ENCODE measurements at regions not wholly inside any gene's neighbourhood (a gene's known extent, or its start where the extent isn't known, plus 50 kb on each side); places are given as distances from the start of the nearest gene placed in this dataset.

DNA sequence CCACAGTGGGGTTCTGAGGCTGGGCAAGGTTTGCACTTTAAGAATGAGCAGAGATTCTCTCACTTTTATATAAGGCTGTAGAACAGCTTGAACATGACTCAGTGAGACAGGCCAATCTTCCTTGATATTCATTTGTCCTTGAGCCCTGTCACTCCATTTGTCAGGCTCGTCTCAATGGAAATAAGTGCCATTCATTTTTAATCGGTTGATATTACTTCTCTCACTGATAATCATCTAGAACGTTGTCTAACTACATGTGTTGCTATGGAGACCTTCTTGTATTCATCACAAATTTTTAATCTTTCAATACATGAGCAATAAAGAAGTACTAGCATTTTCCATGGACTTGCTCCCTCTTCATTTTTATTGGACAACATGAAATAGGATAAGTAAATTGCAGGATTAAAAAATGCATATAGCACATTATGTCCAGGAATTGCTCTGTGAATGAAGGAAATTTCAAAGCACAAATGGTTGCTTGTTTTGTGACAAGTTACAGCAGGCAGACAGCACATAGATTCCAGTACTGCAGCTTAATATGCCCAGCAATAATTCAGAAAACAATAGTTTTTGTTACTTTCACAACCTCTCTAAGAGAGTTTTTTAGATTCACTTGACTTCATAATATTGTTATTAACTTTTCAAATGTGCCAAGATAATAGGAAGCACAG lies 1178.4 kb upstream of the ATXN8OS start (continued):
- TF ChIP-seq ZNF354C (tag by site-specific recombination; IDR thresholded peaks at IDR 0.05; ENCODE audit: borderline replicate concordance, low read depth) (no peak), GLI4 (tag by site-specific recombination; IDR thresholded peaks at IDR 0.05) (no peak), ZNF624 (tag by site-specific recombination; IDR thresholded peaks at IDR 0.05) (no peak), ZNF2 (tag by site-specific recombination; IDR thresholded peaks at IDR 0.05) (no peak), ZNF391 (tag by site-specific recombination; IDR thresholded peaks at IDR 0.05; ENCODE audit: borderline replicate concordance, low read depth) (no peak)
- TF ChIP-seq, protein P1, sequence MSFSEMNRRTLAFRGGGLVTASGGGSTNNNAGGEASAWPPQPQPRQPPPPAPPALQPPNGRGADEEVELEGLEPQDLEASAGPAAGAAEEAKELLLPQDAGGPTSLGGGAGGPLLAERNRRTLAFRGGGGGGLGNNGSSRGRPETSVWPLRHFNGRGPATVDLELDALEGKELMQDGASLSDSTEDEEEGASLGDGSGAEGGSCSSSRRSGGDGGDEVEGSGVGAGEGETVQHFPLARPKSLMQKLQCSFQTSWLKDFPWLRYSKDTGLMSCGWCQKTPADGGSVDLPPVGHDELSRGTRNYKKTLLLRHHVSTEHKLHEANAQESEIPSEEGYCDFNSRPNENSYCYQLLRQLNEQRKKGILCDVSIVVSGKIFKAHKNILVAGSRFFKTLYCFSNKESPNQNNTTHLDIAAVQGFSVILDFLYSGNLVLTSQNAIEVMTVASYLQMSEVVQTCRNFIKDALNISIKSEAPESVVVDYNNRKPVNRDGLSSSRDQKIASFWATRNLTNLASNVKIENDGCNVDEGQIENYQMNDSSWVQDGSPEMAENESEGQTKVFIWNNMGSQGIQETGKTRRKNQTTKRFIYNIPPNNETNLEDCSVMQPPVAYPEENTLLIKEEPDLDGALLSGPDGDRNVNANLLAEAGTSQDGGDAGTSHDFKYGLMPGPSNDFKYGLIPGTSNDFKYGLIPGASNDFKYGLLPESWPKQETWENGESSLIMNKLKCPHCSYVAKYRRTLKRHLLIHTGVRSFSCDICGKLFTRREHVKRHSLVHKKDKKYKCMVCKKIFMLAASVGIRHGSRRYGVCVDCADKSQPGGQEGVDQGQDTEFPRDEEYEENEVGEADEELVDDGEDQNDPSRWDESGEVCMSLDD (tag by site-specific recombination; IDR thresholded peaks at IDR 0.05): no peak
- TF ChIP-seq, protein P2, sequence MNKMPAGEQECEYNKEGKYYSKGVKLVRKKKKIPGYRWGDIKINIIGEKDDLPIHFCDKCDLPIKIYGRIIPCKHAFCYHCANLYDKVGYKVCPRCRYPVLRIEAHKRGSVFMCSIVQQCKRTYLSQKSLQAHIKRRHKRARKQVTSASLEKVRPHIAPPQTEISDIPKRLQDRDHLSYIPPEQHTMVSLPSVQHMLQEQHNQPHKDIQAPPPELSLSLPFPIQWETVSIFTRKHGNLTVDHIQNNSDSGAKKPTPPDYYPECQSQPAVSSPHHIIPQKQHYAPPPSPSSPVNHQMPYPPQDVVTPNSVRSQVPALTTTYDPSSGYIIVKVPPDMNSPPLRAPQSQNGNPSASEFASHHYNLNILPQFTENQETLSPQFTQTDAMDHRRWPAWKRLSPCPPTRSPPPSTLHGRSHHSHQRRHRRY (tag by site-specific recombination; IDR thresholded peaks at IDR 0.05): no peak

DNA sequence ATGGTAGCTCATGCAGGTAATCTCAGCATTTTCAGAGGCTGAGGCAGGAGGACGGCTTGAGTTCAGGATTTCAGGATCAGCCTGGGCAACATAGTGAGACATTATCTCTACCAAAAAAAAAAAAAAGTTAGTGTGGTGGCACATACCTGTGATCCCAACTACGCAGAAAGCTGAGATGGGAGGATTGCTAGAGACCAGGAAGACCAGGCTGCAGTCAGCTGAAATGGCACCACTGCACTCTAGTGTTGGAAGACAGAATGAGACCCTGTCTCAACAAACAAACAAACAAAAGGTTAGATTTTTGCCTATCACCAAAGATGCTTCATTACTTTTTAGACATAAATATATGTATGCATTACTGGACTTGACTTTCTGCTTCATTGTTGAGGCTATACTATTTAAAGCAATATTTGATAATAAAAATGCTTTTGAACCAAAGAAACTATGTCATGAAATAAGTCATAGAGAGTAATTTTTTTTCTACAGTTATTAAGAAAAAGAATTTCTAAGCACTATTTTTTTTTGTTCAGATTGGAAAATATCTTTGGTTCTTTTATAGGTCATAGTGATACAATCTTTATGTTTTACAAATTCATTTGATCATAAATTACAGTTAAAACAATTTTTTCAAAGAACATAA lies 1180.1 kb upstream of the ATXN8OS start:
- ChIA-PET CTCF (interaction anchor here (0.7 to 1.1 kb wide), 5 partner anchors 10 to 631 kb away, joined by 3 to 4 read pairs (median 3); no protein-coding TSS in a partner anchor), POLR2A (no interaction called here)
- H3K4me3 ChIP-seq (ENCODE audit: low read depth, low read length): no peak overlapping the region
- TF ChIP-seq ZNF561 (tag by site-specific recombination; IDR thresholded peaks at IDR 0.05; ENCODE audit: borderline replicate concordance) (no peak), ZNF404 (tag by site-specific recombination; IDR thresholded peaks at IDR 0.05) (no peak), ZNF341 (tag by site-specific recombination; IDR thresholded peaks at IDR 0.05; ENCODE audit: low read depth) (no peak), ZNF324 (tag by site-specific recombination; IDR thresholded peaks at IDR 0.05) (no peak), ZNF654 (tag by site-specific recombination; IDR thresholded peaks at IDR 0.05; ENCODE audit: low read depth) (peak; percentile 47)
- H3K9me3 ChIP-seq (ENCODE audit: control insufficient read depth, insufficient read depth, low read depth, low read length): no peaks in the 10 kb centered on the region
- H3K27ac ChIP-seq (ENCODE audit: extremely low read depth, low read depth, low read length): no peak overlapping the region
- H3K4me1 ChIP-seq (ENCODE audit: control insufficient read depth, insufficient read depth, low read length): no peaks in the 10 kb centered on the region
- no peaks in the 10 kb centered on the region for H3K36me3 ChIP-seq (ENCODE audit: control insufficient read depth in 2 of 2, insufficient read depth in 1 of 2, low read length in 2 of 2)

DNA sequence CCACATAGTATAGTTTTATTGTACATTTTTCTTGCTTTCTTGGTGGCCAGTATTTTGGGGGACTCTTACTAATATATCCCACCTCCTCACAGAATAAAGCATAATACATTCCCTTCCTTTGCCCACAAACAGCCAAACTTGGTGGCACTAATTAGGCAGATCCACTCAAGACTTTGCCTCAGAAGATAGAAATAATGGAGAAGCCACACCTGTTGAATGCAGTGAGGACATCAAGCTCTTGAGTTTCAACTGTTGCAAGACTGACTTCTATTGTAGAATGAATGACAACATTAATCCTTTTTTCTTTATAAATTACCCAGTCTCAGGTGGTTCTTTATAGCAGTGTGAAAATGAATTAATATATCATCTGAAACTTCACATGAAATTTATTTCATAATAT lies 1183.6 kb upstream of the ATXN8OS start:
- ChIA-PET POLR2A (no interaction called here), CTCF (no interaction called here)
- Histone ChIP-seq H3K4me3 (ENCODE audit: low read depth, low read length) (no peak overlapping the region), H3K9me3 (ENCODE audit: control insufficient read depth, insufficient read depth, low read depth, low read length) (no peaks in the 10 kb centered on the region), H3K27ac (ENCODE audit: extremely low read depth, low read depth, low read length) (no peak overlapping the region), H3K36me3 (ENCODE audit: control insufficient read depth in 2 of 2, insufficient read depth in 1 of 2, low read length in 2 of 2) (no peaks in the 10 kb centered on the region), H3K4me1 (ENCODE audit: control insufficient read depth, insufficient read depth, low read length) (no peaks in the 10 kb centered on the region)
- TF ChIP-seq TCF7L2 (IDR thresholded peaks at IDR 0.05; ENCODE audit: borderline replicate concordance, low read depth, low read length): no peak
- TF ChIP-seq, protein P3, sequence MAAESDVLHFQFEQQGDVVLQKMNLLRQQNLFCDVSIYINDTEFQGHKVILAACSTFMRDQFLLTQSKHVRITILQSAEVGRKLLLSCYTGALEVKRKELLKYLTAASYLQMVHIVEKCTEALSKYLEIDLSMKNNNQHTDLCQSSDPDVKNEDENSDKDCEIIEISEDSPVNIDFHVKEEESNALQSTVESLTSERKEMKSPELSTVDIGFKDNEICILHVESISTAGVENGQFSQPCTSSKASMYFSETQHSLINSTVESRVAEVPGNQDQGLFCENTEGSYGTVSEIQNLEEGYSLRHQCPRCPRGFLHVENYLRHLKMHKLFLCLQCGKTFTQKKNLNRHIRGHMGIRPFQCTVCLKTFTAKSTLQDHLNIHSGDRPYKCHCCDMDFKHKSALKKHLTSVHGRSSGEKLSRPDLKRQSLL (tag by site-specific recombination; IDR thresholded peaks at IDR 0.05): no peak
- no peak for TF ChIP-seq GFI1B (tag by site-specific recombination; IDR thresholded peaks at IDR 0.05)
- no peak for TF ChIP-seq ZSCAN16 (tag by site-specific recombination; IDR thresholded peaks at IDR 0.05)
- TF ChIP-seq, protein P4, sequence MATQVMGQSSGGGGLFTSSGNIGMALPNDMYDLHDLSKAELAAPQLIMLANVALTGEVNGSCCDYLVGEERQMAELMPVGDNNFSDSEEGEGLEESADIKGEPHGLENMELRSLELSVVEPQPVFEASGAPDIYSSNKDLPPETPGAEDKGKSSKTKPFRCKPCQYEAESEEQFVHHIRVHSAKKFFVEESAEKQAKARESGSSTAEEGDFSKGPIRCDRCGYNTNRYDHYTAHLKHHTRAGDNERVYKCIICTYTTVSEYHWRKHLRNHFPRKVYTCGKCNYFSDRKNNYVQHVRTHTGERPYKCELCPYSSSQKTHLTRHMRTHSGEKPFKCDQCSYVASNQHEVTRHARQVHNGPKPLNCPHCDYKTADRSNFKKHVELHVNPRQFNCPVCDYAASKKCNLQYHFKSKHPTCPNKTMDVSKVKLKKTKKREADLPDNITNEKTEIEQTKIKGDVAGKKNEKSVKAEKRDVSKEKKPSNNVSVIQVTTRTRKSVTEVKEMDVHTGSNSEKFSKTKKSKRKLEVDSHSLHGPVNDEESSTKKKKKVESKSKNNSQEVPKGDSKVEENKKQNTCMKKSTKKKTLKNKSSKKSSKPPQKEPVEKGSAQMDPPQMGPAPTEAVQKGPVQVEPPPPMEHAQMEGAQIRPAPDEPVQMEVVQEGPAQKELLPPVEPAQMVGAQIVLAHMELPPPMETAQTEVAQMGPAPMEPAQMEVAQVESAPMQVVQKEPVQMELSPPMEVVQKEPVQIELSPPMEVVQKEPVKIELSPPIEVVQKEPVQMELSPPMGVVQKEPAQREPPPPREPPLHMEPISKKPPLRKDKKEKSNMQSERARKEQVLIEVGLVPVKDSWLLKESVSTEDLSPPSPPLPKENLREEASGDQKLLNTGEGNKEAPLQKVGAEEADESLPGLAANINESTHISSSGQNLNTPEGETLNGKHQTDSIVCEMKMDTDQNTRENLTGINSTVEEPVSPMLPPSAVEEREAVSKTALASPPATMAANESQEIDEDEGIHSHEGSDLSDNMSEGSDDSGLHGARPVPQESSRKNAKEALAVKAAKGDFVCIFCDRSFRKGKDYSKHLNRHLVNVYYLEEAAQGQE (tag by site-specific recombination; IDR thresholded peaks at IDR 0.05): no peak
- TF ChIP-seq ZNF175 (tag by site-specific recombination; IDR thresholded peaks at IDR 0.05): no peak
- no peak for TF ChIP-seq ZNF174 (tag by site-specific recombination; IDR thresholded peaks at IDR 0.05)
- TF ChIP-seq SCRT1 (tag by site-specific recombination; IDR thresholded peaks at IDR 0.05; ENCODE audit: borderline replicate concordance): peak; percentile 52; the same call in 1 of the 2 replicates
- no peak for TF ChIP-seq ZNF202 (tag by site-specific recombination; IDR thresholded peaks at IDR 0.05; ENCODE audit: borderline replicate concordance)
- TF ChIP-seq ZNF248 (tag by site-specific recombination; IDR thresholded peaks at IDR 0.05): no peak
- TF ChIP-seq ZNF623 (tag by site-specific recombination; IDR thresholded peaks at IDR 0.05): no peak
